ENCODE measurements at regions not wholly inside any gene's neighbourhood (a gene's known extent, or its start where the extent isn't known, plus 50 kb on each side); places are given as distances from the start of the nearest gene placed in this dataset.

GRCh38 chr5:152193391-152194107 lies 211.5 kb downstream of the NMUR2 start:
- H3K27me3 ChIP-seq = no peaks in the 10 kb centered on the region
- no peak overlapping the region for H3K4me3 ChIP-seq
- DNase-seq (ENCODE audit: extremely low spot score in 2 of 2) = no peak
- no peaks in the 10 kb centered on the region for H3K9me3 ChIP-seq
- TF ChIP-seq POLR2AphosphoS5 (IDR thresholded peaks at IDR 0.05; ENCODE audit: insufficient read depth in 1 of 2, low read depth in 1 of 2) = no peak
- no peak for TF ChIP-seq CTCF (IDR thresholded peaks at IDR 0.05)
- no peak for TF ChIP-seq POLR2A (IDR thresholded peaks at IDR 0.05)
- intact Hi-C loops (cut with DNase I) = no loop called here
- no peak overlapping the region for H3K27ac ChIP-seq
- H3K4me1 ChIP-seq = no peaks in the 10 kb centered on the region
- H3K36me3 ChIP-seq = no peaks in the 10 kb centered on the region

- Histone ChIP-seq H3K9me3 (no peaks in the 10 kb centered on the region), H3K27ac (no peak overlapping the region), H3K4me1 (no peaks in the 10 kb centered on the region), H3K36me3 (no peaks in the 10 kb centered on the region), H3K27me3 (no peaks in the 10 kb centered on the region), H3K4me3 (no peak overlapping the region)
- intact Hi-C loops (cut with DNase I) = no loop called here
- no peak for DNase-seq (ENCODE audit: extremely low spot score in 2 of 2)
- TF ChIP-seq POLR2AphosphoS5 (IDR thresholded peaks at IDR 0.05; ENCODE audit: insufficient read depth in 1 of 2, low read depth in 1 of 2) (no peak), POLR2A (IDR thresholded peaks at IDR 0.05) (no peak)
Observed at GRCh38 chr5:152188251-152188650, 216.8 kb downstream of the NMUR2 start.

GRCh38 chr5:152187668-152188067 lies 217.4 kb downstream of the NMUR2 start:
- no peak overlapping the region for H3K4me3 ChIP-seq
- TF ChIP-seq POLR2AphosphoS5 (IDR thresholded peaks at IDR 0.05; ENCODE audit: insufficient read depth in 1 of 2, low read depth in 1 of 2) (no peak), CTCF (IDR thresholded peaks at IDR 0.05) (no peak), POLR2A (IDR thresholded peaks at IDR 0.05) (no peak)
- H3K4me1 ChIP-seq = no peaks in the 10 kb centered on the region
- no peaks in the 10 kb centered on the region for H3K9me3 ChIP-seq
- H3K27ac ChIP-seq = no peak overlapping the region
- DNase-seq (ENCODE audit: extremely low spot score in 2 of 2) = no peak
- intact Hi-C loops (cut with DNase I) = no loop called here
- no peaks in the 10 kb centered on the region for H3K27me3 ChIP-seq
- no peaks in the 10 kb centered on the region for H3K36me3 ChIP-seq

- intact Hi-C loops (cut with DNase I) = no loop called here
Observed at GRCh38 chr5:152185547-152186245, 219.4 kb downstream of the NMUR2 start.

GRCh38 chr5:152184266-152184665 lies 220.8 kb downstream of the NMUR2 start:
- Histone ChIP-seq H3K4me1 (no peaks in the 10 kb centered on the region), H3K9me3 (no peaks in the 10 kb centered on the region), H3K27ac (no peak overlapping the region), H3K27me3 (no peaks in the 10 kb centered on the region), H3K4me3 (no peak overlapping the region), H3K36me3 (no peaks in the 10 kb centered on the region)
- TF ChIP-seq POLR2AphosphoS5 (IDR thresholded peaks at IDR 0.05; ENCODE audit: insufficient read depth in 1 of 2, low read depth in 1 of 2) = no peak
- TF ChIP-seq POLR2A (IDR thresholded peaks at IDR 0.05) = no peak
- TF ChIP-seq CTCF (IDR thresholded peaks at IDR 0.05) = no peak
- intact Hi-C loops (cut with DNase I) = no loop called here
- no peak for DNase-seq (ENCODE audit: extremely low spot score in 2 of 2)

More at GRCh38 chr5:152185547-152186245, 219.4 kb downstream of the NMUR2 start:
- H3K36me3 ChIP-seq = no peaks in the 10 kb centered on the region
- DNase-seq (ENCODE audit: extremely low spot score in 2 of 2) = no peak
- no peak overlapping the region for H3K4me3 ChIP-seq
- no peak overlapping the region for H3K27ac ChIP-seq
- TF ChIP-seq CTCF (IDR thresholded peaks at IDR 0.05) (no peak), POLR2A (IDR thresholded peaks at IDR 0.05) (no peak), POLR2AphosphoS5 (IDR thresholded peaks at IDR 0.05; ENCODE audit: insufficient read depth in 1 of 2, low read depth in 1 of 2) (no peak)
- no peaks in the 10 kb centered on the region for H3K27me3 ChIP-seq
- no peaks in the 10 kb centered on the region for H3K4me1 ChIP-seq
- H3K9me3 ChIP-seq = no peaks in the 10 kb centered on the region

Data from vagina (tissue), 2 donors.